Fibroblast of lung (primary cell): ENCODE measurements at regions not wholly inside any gene's neighbourhood (a gene's known extent, or its start where the extent isn't known, plus 50 kb on each side); places are given as distances from the start of the nearest gene placed in this dataset.

Experiments
- EZH2 ChIP-seq: IDR thresholded peaks from 2 replicates; pipeline ENCODE4 v1.5.1; 2012; ENCODE audit warnings: low read length, control low read depth, mild to moderate bottlenecking; ENCODE audit errors: missing control alignments
- TF ChIP-seq, protein P1 (sequence below), 2 donors: IDR thresholded peaks in 1 of 2; conservative IDR thresholded peaks in 1 of 2; 1 replicate in 1 of 2; 2 replicates in 1 of 2; pipeline ENCODE4 v1.5.1; 2011 to 2012; ENCODE audit warnings: low read length in 2 of 2, control low read depth in 1 of 2, inconsistent platforms in 1 of 2, low read depth in 1 of 2, mild to moderate bottlenecking in 1 of 2

DNA sequence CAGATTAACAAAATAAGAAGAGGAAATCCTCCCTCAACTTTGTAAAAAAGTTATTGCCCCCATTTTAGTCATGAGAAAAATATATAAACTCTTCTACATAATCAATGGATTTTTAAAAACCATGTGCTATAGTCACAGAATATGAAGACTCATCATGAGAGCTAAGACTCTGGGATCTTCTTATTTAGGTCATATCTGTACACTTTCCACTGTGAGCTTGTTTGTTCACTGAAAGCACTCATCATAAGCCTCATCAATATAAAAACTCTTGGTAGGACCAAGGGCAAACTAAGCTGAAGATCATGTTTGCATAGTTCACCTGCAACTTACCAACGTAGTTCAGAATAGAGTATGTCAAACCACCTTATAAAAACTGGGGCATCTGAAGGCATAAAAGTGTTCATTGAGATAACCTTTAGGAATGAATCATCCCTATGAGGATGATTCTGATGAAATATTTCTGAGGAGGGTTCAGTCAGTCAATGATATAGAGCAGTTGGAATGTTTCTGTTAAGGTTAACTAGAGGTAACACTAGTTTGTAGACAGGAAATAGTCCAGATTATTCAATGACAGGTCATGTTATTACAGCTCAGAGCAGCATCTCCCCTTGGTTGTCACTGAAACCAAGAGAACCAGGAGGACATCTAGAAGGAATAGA, 289.9 kb upstream of the SMC2 start:
- TF ChIP-seq, protein P1, sequence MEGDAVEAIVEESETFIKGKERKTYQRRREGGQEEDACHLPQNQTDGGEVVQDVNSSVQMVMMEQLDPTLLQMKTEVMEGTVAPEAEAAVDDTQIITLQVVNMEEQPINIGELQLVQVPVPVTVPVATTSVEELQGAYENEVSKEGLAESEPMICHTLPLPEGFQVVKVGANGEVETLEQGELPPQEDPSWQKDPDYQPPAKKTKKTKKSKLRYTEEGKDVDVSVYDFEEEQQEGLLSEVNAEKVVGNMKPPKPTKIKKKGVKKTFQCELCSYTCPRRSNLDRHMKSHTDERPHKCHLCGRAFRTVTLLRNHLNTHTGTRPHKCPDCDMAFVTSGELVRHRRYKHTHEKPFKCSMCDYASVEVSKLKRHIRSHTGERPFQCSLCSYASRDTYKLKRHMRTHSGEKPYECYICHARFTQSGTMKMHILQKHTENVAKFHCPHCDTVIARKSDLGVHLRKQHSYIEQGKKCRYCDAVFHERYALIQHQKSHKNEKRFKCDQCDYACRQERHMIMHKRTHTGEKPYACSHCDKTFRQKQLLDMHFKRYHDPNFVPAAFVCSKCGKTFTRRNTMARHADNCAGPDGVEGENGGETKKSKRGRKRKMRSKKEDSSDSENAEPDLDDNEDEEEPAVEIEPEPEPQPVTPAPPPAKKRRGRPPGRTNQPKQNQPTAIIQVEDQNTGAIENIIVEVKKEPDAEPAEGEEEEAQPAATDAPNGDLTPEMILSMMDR (conservative IDR thresholded peaks at IDR 0.05 in 1 of 2, IDR thresholded peaks at IDR 0.05 in 1 of 2; ENCODE audit: low read depth in 1 of 2, low read length in 2 of 2): no peak
- no peak for TF ChIP-seq EZH2
